A172 (cell line): ENCODE measurements at regions not wholly inside any gene's neighbourhood (a gene's known extent, or its start where the extent isn't known, plus 50 kb on each side); places are given as distances from the start of the nearest gene placed in this dataset.
"Not testable (repeated sequence)": the region's sequence is repeated elsewhere in the genome, so short reads cannot be mapped to it uniquely, and the experiment has no call there.

ENCODE experiments used
- DNase-seq: peaks from one replicate; pipeline ENCODE4 v3.0.0-alpha.2; 2015; ENCODE audit warnings: low spot score

DNA sequence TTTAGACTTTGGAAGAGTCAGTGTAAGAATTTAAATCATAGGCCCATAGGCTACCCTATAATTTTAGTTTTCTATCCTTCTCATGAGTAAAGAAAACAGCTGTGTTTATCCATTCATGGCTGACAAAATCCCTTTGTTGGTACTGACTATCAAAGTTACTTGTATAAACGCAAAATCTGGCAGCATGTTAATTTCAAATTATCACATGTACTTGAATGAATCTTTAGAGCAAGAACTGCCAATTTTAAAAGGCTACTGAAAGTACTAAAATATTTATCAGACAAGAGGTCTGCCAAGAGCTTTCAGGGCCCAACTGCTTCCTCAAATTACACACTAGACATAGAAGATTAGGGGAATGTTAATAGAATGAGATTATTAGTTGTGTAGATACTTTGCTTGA, 66.6 kb downstream of the MYL12B start:
- DNase-seq: no peak

DNA sequence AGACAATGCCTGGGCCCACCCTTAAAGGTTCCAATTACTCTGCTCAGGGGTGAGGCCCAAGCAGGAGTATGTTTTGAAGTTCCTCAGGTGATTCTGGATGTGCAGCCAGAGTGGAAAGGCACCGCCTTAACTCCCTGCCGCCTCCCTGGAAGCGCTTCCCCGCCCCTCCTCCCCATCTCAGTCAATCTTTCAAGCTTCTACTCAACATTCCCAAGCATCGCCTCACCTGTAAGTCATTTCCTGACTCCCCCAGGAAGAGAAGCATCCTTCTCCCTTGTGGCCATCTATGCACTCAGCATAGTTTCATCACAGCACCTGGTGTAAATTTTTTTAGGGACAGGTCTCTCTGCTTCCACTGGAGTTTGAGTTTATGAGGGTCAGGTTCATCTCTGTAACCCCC, 67.5 kb downstream of the MYL12B start:
- DNase-seq: peak; percentile 33

DNA sequence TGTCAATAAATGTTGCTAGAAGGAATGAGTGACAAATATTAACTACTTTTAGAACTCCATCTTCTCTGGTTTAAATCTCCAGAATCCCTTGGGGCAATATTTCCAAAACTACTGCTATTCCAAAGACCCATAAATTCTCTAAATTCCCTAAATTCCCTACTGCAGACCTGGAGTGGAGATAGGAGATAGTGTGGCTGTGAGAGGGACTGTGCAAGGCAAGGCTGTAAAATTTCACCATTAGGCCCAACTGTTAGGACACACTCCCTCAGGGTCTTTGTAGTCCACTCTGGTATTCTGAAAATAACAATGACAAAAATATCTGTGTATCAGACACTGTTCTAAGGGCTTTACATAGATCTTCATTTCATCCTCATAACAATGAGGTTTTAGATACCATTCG, 67.9 kb downstream of the MYL12B start:
- DNase-seq: no peak

DNA sequence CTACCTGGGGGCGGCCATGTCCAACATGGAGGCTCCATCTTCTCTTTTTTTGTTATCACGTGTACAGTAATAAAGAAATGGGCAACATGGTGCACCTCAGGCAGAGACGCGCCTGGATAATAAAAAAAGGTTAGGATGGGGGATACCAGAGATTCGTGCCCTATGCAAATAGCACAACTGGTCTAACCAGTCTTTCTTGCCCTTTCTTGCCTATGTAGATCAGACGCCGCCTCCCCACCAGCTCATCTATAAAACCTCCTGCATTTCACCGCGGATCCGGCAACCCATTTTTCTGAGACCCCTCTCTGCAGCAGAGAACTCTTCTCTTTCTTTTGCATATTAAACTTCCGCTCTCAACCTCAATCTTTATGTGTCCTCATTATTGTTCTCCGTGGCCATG, 68.7 kb downstream of the MYL12B start:
- no peak for DNase-seq

DNA sequence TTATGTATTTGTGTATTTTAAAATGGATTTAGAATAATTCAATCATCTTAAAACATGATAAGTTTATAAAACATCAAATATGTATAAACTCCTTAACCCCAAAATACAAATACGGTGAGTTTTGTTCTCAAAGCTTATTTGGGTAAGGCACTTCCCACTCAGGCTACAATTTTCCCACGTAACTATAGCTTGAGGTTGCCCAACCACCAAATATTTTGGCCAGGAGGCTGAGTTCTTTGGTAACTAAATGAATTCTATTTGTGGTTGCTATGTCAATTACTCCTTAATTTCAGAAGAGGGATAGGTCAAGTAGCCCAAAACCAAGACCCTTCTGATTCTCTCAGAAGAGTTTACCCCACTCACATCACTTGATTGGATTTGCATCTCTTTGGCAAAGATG, 70.4 kb downstream of the MYL12B start:
- no peak for DNase-seq

DNA sequence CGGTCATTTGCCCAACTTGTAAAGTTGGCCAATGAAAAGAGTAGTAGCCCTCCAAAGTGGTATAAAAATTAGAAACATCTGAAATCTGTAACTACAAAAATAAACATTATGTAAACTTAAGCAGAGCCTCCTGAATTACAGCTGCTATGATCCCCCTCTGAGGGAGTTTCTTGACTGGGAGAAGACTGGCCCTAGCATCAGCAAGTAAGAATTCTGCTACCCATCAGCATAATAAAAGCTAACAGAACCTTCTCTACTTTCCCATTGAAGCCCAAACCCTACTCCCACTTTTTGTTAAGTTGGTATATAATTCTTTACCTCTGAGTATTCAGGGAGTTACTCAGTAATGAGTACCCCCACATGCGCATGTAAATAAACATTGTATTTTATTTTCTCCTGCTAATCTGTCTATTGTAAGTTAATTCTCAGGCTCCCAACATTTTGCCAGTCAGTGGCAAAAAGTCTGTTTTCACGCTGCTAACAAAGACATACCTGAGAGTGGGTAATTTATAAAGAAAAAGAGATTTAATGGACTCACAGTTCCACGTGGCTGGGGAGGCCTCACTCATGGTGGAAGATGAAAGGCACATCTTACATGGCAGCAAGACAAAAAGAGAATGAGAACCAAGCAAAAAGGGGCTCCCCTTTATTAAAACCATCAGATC, 71.3 kb downstream of the MYL12B start:
- no peak for DNase-seq

DNA sequence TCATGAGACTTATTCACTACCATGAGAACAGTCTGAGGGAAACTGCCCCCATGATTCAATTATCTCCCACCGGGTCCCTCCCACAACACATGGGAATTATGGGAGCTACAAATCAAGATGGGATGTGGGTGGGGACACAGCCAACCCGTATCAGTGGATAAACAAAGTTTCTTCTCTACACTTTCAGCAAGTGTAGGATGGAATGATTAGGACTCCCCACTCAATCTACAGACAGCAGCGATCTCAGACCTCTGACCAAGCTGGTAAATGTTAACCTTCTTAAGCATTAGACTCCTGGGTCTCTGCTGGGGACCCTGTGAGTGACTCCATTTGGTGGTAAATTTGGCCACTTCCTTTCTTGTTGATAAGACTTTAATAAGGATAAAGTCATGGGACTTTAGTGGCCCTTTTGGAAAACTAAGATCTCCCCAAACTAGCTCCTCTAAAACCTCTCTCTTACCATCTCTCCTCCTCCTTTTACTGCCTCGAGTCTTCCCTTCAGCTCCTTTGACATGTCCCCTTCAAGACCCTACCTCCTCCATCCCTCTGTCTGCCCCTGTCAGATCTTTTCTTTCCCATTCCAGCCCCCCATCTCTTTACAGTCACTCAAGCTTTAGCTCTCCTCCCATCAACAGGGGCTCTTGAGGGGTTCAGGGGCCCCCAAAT, 71.9 kb downstream of the MYL12B start:
- no peak for DNase-seq

DNA sequence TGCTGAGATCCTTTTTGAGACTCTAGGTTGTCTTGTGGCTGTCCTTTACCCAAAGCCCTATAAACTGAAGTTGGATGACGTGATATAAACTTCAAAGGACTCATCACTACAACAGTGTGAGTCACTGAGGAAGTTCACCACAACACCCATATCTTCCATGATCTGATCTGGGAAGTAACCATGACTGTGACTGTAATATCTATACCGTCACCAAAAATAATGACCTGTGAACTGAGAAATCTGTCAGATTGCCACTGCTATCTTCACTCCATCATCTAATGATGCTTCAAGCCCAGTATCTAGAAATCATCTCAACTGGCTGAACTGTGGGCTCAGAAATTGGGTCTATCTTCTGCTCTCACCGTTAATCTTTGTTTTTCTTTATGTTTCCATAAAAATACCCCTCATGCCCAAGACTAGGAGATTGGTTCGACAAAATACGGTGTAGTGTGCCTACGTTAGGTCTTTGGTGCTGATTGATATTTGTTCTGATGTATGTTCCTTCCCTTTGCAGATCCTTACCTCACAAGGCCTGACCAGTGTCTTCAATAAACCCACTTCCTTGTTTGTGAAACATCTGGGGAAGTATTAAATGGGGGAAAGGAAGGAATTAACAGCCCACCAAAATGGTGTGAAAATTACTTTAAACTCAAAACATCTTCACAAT, 78.2 kb downstream of the MYL12B start:
- DNase-seq: peak; percentile 89

DNA sequence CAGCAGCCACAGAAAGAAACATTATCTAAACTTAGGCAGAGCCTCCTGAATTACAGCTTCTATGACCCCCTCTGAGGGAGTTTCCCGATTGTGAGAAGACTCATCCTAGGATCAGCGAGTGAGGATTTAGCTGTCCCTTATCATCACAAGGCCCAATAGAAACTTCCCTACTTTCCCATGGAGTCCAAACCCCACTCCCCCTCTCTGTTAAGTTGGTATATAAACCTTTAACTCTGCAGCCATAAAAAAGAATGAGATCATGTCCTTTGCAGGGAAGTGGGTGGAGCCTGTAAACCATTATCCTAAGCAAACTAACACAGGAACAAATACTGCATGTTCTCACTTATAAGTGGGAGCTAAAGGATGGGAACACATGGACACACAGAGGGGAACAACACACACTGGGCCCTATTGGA, 78.8 kb downstream of the MYL12B start:
- DNase-seq: peak; percentile 55

DNA sequence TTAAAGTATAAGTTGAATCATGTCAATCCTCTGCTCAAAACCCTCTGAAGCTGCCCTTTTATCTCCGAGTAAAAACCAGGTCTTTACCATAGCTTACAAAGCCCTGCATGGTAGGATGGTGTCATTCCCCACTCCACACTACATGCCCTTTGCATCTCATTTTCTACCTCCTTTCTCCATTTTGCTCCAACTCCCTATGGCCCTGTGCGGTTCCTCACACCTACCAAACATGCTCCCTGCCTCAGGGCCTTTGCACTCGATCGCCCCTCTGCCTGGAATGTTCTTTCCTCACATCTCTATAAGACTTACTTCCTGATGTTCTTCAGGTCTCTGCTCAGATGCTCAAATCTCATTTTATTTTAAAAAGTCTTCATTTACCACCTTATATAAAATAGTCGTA, 80.7 kb downstream of the MYL12B start:
- DNase-seq: no peak

DNA sequence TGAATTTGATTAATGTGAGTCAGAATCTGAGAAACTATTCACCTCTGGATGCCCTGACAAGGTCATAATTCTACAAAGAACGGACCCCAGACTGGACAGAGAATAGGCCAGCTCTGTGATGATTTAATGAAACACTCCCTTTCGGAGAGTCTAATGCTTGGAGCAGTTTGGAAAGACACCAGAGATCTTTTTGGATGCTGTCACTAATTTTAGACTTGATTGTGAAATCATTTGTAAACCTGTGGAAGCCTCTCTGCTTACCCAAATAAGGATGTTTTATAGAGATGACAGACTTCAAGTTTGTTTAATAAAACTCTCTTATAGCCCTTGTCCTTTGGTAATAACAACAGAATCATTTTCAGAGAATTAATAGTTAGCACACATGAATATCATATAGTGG, 83.5 kb downstream of the MYL12B start:
- no peak for DNase-seq

DNA sequence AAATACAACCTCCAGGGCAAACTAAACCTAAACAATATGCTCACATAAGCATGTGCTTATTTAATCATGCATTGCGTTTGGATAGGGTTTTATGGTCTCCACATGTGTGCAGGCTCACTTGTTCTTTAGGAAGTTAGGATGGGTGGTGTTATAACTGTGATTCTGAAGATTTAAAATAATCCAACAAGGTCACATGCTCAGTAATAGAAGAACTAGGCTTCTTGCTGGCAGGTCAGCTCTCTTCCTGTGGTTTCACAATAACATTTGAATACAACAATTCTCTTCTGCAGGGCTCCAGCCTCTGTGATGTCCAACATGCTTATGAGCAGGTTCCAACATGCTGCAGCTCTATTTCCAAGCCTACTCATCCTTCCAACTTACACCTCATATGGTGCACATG, 84.0 kb downstream of the MYL12B start:
- no peak for DNase-seq

DNA sequence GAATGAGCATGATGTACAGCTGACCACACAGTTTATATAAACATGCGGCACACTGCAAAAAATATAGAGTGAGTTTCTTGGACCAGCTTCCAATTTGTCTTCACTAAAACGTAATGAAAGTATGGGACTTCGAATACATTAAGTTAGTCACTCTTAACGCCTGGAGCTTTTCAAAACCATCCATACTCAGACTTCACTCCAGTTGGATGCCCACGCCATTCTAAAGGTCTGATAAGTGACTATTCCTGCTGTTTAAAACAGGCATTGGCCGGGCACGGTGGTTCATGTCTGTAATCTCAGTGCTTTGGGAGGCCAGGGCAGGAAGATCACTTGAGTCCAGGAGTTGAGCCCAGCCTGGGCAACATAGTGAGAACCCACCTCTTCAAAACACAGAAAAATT, 84.6 kb downstream of the MYL12B start:
- DNase-seq: no peak

DNA sequence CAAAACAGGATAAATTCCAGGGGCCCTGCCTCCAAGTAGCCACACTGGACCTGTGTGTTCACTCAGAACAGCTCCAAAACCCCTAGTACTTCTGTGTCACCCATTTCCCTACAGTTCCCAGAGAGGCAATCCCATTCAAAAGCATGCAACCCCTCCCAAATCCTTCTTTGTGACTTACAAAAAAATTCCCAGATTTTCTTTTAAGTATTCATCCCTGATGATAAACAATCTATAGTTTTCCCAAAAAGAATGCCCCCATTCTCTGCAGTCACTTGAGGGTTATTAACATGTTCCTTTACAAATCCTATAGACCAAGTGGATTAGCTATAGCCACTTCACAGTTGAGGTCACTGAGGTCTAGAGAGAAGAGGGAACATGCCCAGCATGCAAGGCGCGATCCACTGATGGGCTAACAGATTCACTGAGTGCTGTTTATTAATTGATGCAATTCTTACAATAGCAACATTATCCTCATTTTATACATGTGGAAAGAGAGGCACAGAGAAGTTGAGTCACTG, 85.4 kb downstream of the MYL12B start:
- no peak for DNase-seq

DNA sequence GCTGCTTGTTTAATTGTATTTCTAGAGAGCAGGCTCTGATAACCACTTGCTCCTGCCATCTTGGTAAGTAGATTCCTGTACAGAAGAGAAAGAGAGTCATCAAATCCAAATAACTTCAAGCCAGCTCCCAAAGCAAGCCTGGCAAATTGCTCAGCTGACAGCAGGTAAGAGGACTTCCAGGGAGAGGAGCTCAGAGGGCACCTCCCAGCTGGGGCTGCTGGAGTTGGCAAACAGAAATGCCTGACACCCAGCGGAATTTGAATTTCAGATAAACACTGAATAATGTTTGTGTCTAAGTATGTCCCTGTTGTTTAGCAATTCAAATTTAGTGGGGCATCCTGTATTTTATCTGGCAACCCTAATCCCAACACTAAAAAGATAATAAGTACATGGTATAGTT, 86.2 kb downstream of the MYL12B start:
- DNase-seq: no peak

DNA sequence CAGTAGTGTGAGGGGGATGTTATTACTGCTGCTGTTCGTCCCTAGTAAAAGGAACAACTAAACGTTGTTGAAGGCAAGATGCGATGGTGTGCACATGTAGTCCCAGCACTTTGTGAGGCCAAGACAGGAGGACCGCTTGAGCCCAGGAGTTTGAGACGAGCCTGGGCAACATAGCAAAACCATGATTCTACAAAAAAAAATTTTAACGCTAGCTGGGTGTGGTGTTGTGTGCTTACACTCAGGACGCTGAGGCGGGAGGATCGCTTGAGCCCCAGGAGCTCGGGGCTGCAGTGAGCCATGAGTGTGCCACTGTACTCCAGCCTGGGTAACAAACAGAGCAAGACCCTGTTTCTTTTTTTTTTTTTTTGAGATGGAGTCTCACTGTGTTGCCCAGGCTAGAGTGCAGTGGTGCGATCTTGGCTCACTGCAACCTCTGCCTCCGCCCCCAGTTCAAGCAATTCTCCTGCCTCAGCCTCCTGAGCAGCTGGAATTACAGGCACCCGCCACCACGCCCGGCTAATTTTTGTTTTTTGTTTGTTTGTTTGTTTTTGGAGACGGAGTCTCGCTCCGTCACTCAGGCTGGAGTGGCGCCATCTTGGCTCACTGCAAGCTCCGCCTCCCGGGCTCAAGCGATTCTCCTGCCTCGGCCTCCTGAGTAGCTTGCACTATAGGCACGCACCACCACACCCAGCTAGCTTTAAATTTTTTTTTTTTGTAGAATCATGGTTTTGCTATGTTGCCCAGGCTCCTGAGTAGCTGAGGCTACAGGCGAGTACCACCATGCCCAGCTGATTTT, 87.3 kb downstream of the MYL12B start:
- not testable (repeated sequence) for DNase-seq

DNA sequence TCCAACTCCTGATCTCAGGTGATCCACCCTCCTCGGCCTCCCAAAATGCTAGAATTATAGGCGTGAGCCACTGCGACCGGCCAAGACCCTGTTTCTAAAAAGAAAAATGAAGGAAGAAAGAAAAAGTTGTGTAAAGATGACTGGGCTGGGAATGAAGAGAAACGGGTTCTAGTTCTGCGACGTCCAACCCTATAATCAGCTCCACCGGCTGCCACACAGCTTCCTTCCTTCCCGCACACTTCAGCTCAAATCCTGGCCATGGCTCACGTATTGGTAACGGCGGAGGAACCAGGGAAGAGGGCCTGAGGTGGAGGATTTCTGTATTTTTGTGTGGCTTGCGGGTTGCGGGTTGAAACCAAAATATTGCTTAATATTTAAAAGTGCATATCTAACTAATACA, 88.1 kb downstream of the MYL12B start:
- no peak for DNase-seq

DNA sequence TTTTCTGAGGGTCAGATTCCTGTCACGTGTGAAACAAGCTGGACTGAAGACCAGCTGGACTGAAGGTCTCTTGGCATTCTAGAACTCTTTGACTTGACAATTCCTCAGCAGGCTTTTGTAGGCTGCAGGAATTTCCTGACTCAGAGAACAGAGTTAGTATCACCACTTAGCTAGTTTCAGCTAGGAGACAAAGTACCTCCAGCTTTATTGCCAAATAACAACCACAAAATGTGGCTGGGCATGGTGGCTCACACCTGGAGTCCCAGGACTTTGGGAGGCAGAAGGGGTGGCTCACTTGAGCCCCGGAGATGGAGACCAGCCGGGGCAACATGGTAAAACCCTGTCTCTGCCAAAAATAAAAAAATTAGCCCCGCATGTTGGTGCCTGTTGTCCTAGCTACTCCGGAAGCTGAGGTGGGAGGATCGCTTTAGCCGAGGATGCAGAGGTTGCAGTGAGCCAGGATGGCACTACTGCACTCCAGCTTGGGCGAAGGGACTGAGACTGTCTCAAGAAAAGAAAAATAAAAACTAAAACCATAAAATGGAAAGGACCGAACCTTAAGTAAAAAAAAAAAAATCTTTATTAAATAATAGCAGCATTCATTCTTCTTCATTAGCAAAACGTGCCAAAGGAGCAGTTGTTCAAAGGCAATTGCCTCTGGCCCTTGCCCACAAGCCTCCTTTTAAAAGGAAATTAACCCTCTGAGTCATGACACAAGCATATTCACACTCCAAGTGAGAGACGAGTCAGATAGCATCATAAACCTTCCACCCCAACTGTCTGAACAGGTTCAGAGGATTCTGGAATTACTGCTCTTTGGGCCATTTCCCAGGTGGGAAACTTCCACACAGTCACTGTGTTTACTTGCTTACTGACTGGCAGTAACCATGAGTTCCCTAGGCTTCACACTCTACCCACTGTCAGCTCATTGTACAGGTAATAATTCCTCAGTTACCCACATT, 88.9 kb downstream of the MYL12B start:
- DNase-seq: peak; percentile 49

DNA sequence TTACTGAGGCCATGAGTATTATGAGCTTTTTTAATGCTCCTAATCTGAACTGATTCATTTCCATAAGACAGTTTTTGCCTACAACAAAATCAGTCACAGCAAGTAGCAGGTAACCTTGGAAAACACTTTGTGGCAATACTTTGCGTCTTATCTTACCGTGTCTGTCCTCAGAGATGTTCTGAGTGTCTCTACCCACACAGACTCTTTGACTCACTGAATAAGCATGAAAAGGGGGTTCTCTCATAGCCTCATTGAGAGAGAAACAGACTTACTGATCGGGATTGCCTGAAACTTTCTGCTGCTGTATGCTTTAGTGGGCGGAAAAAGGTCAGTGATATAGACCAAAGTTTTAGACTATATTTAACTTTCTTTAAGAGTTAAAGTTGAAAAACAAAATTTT, 92.6 kb downstream of the MYL12B start:
- no peak for DNase-seq

DNA sequence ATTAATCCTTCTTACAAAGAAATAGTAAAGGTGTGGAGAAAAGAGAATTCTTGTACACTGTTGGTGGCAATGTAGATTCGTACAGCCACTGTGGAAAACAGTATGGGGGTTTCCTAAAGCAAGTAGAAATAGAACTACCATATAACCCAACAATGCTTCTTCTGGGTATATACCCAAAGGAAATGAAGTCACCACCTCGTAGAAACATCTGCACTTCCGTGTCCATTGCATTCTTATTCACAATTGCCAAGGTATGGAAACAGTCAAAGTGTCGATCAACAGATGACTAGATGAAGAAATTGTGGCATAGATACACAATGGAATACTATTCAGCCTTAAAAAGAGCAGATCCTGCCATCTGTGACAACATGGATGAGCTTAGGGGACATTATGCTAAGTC, 93.4 kb upstream of the TGIF1 start:
- DNase-seq: no peak

DNA sequence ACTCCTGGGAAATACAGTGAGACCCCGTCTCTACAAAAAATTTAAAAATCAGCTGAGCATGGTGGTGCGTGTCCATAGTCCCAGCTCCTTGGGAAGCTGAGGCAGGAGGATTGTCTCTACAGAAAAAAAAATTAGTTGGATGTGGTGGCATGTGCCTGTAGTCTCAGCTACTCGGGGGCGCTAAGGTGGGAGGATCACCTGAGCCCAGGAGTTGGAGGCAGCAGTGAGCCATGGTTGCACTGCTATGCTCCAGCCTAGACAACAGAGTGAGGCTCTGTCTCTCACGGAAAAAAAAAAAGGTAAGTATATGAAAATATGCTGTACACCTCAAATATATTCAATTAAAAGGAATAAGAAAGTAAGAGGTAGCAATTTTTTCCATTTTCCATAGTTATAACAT, 92.5 kb upstream of the TGIF1 start:
- DNase-seq: no peak
